ENCODE measurements at regions not wholly inside any gene's neighbourhood (a gene's known extent, or its start where the extent isn't known, plus 50 kb on each side); places are given as distances from the start of the nearest gene placed in this dataset.

GRCh38 chr3:72150634-72151412 lies 365.9 kb upstream of the PROK2 start:
- no peak for ATAC-seq

- no peak for ATAC-seq
Observed at GRCh38 chr3:72149645-72150300, 364.8 kb upstream of the PROK2 start.

- no peak for ATAC-seq
Observed at GRCh38 chr3:72147600-72147999, 362.7 kb upstream of the PROK2 start.

- ATAC-seq: peak; percentile 36 to 61
Observed at GRCh38 chr3:72145506-72146380, 360.8 kb upstream of the PROK2 start.

- no peak for ATAC-seq
Observed at GRCh38 chr3:72144773-72145505, 360.0 kb upstream of the PROK2 start.

GRCh38 chr3:72143966-72144717 lies 359.2 kb upstream of the PROK2 start:
- no peak for ATAC-seq

GRCh38 chr3:72143322-72143721 lies 358.4 kb upstream of the PROK2 start:
- ATAC-seq: no peak

GRCh38 chr3:72142028-72142427 lies 357.1 kb upstream of the PROK2 start:
- ATAC-seq: no peak

GRCh38 chr3:72141264-72141663 lies 356.3 kb upstream of the PROK2 start:
- no peak for ATAC-seq

- ATAC-seq: no peak
Observed at GRCh38 chr3:72139316-72139715, 354.4 kb upstream of the PROK2 start.

- peak; percentile 79 to 82 for ATAC-seq
Observed at GRCh38 chr3:72137865-72138861, 353.2 kb upstream of the PROK2 start.

GRCh38 chr3:72135636-72136035 lies 350.7 kb upstream of the PROK2 start:
- no peak for ATAC-seq

GRCh38 chr3:72134989-72135451 lies 350.1 kb upstream of the PROK2 start:
- ATAC-seq: peak; percentile 64 to 65

GRCh38 chr3:72133329-72134011 lies 348.5 kb upstream of the PROK2 start:
- ATAC-seq: no peak

- ATAC-seq: no peak
Observed at GRCh38 chr3:72131899-72132298, 347.0 kb upstream of the PROK2 start.

- ATAC-seq: no peak
Observed at GRCh38 chr3:72130565-72130964, 345.6 kb upstream of the PROK2 start.

GRCh38 chr3:72129501-72130094 lies 344.6 kb upstream of the PROK2 start:
- ATAC-seq: no peak

GRCh38 chr3:72128921-72129320 lies 344.0 kb upstream of the PROK2 start:
- no peak for ATAC-seq

- ATAC-seq: no peak
Observed at GRCh38 chr3:72127844-72128243, 342.9 kb upstream of the PROK2 start.
